Keratinocyte (primary cell): ENCODE measurements at regions not wholly inside any gene's neighbourhood (a gene's known extent, or its start where the extent isn't known, plus 50 kb on each side); places are given as distances from the start of the nearest gene placed in this dataset.

Source experiments
- DNase-seq: peaks from one replicate; pipeline ENCODE4 v3.0.0-alpha.2; 2011; ENCODE audit warnings: low read depth, missing footprints, low spot score
- FAIRE-seq: peaks from 2 replicates; lab custom pipeline; 2011; peaks lifted over from hg19 to GRCh38; lab: Jason Lieb, UNC
- H2AFZ ChIP-seq: 2 replicates; pipeline ENCODE4 v1.6.0; 2012; ENCODE audit warnings: low read length, control low read depth, inconsistent platforms; ENCODE audit not compliant: control insufficient read depth
- H3K27ac ChIP-seq: 2 replicates; pipeline ENCODE4 v1.5.1; 2011; ENCODE audit warnings: low read length; ENCODE audit not compliant: control insufficient read depth, insufficient read depth
- H3K27me3 ChIP-seq: 3 replicates; pipeline ENCODE4 v1.6.0; 2011; ENCODE audit warnings: low read length; ENCODE audit not compliant: control insufficient read depth, insufficient read depth; ENCODE audit errors: extremely low read depth
- H3K36me3 ChIP-seq, 2 experiments: 2 replicates in 1 of 2; 3 replicates in 1 of 2; pipeline ENCODE4 v1.5.1; 2011; ENCODE audit warnings: low read length in 2 of 2, mild to moderate bottlenecking in 1 of 2; ENCODE audit not compliant: control insufficient read depth in 2 of 2, insufficient read depth in 2 of 2; ENCODE audit errors: extremely low read depth in 1 of 2
- H3K4me1 ChIP-seq: 3 replicates; pipeline ENCODE4 v1.5.1; 2011; ENCODE audit warnings: low read length; ENCODE audit not compliant: control insufficient read depth, insufficient read depth; ENCODE audit errors: extremely low read depth
- H3K4me2 ChIP-seq: 3 replicates; pipeline ENCODE4 v1.6.0; 2011; ENCODE audit warnings: low read depth, low read length; ENCODE audit not compliant: control insufficient read depth, insufficient read depth; ENCODE audit errors: extremely low read depth
- H3K4me3 ChIP-seq, 3 experiments: fragments of 200-600 bp in 1 of 3; sonication (generic) in 1 of 3; 2 replicates in 2 of 3; 3 replicates in 1 of 3; pipeline ENCODE4 v1.5.1; 2011 to 2016; ENCODE audit warnings: low read length in 3 of 3, mild to moderate bottlenecking in 3 of 3, control low read depth in 2 of 3, inconsistent platforms in 1 of 3, low read depth in 1 of 3, mixed read lengths in 1 of 3, mixed run types in 1 of 3, moderate library complexity in 1 of 3; ENCODE audit not compliant: control insufficient read depth in 2 of 3, insufficient read depth in 2 of 3; ENCODE audit errors: extremely low read depth in 1 of 3
- H3K79me2 ChIP-seq: 2 replicates; pipeline ENCODE4 v1.6.0; 2012; ENCODE audit warnings: low read length; ENCODE audit not compliant: control insufficient read depth, insufficient read depth
- H3K9ac ChIP-seq: 3 replicates; pipeline ENCODE4 v1.6.0; 2011; ENCODE audit warnings: low read length; ENCODE audit not compliant: control insufficient read depth, insufficient read depth; ENCODE audit errors: extremely low read depth
- H3K9me1 ChIP-seq: 3 replicates; pipeline ENCODE4 v1.6.0; 2011; ENCODE audit warnings: low read length; ENCODE audit not compliant: control insufficient read depth, insufficient read depth; ENCODE audit errors: extremely low read depth
- H3K9me3 ChIP-seq: 2 replicates; pipeline ENCODE4 v1.5.1; 2012; ENCODE audit warnings: low read depth, low read length; ENCODE audit not compliant: control insufficient read depth
- H4K20me1 ChIP-seq: 3 replicates; pipeline ENCODE4 v1.6.0; 2011; ENCODE audit warnings: low read length; ENCODE audit not compliant: control insufficient read depth, insufficient read depth; ENCODE audit errors: extremely low read depth
- CTCF ChIP-seq, 3 experiments: IDR thresholded peaks in 1 of 3; conservative IDR thresholded peaks in 1 of 3; optimal IDR thresholded peaks in 1 of 3; 2 replicates in 2 of 3; 3 replicates in 1 of 3; pipeline versions ENCODE3 to v1.5.1; 2011; ENCODE audit warnings: low read length in 3 of 3, mild to moderate bottlenecking in 3 of 3, moderate library complexity in 2 of 3, control low read depth in 1 of 3, inconsistent platforms in 1 of 3; ENCODE audit not compliant: insufficient read depth in 2 of 3; ENCODE audit errors: extremely low read depth in 1 of 3
- EZH2 ChIP-seq: IDR thresholded peaks from one replicate; pipeline ENCODE4 v1.6.1; 2012; ENCODE audit warnings: inconsistent platforms, mild to moderate bottlenecking, low read length, moderate library complexity
- dilution Hi-C: fragments of 300-500 bp; cut with MboI; formaldehyde crosslinking; loops from one replicate; pipeline ENCODE4 v1.7.0; 2020; ENCODE audit warnings: low sequenced_read_pairs; ENCODE audit not compliant: extremely low pct_ligation_motif_present

GRCh38 chr13:57918913-57919312 lies 287.4 kb downstream of the PCDH17 start:
- H3K9me3 ChIP-seq = peaks cover 3% of the 10 kb centered on the region
- no peak overlapping the region for H2AFZ ChIP-seq
- H3K4me2 ChIP-seq = no peak overlapping the region
- TF ChIP-seq EZH2 (no peak), CTCF (optimal IDR thresholded peaks at IDR 0.05 in 1 of 3, IDR thresholded peaks at IDR 0.05 in 1 of 3, conservative IDR thresholded peaks at IDR 0.05 in 1 of 3; ENCODE audit: extremely low read depth in 1 of 3, insufficient read depth in 2 of 3, low read length in 3 of 3) (no peak)
- no peaks in the 10 kb centered on the region for H3K27me3 ChIP-seq
- no peak for FAIRE-seq
- no peak overlapping the region for H3K9ac ChIP-seq
- no peaks in the 10 kb centered on the region for H3K9me1 ChIP-seq
- H4K20me1 ChIP-seq = no peaks in the 10 kb centered on the region
- no peak overlapping the region for H3K27ac ChIP-seq
- H3K36me3 ChIP-seq = no peaks in the 10 kb centered on the region
- H3K4me3 ChIP-seq = no peak overlapping the region
- no peak for DNase-seq
- dilution Hi-C loops = no loop called here
- H3K79me2 ChIP-seq = no peaks in the 10 kb centered on the region
- H3K4me1 ChIP-seq = no peaks in the 10 kb centered on the region

- Histone ChIP-seq H3K4me2 (no peak overlapping the region), H3K79me2 (no peaks in the 10 kb centered on the region), H3K4me1 (no peaks in the 10 kb centered on the region), H3K36me3 (no peaks in the 10 kb centered on the region), H3K4me3 (no peak overlapping the region), H3K27ac (no peak overlapping the region), H3K9me3 (peaks cover 3% of the 10 kb centered on the region), H3K9me1 (no peaks in the 10 kb centered on the region), H2AFZ (no peak overlapping the region), H3K27me3 (no peaks in the 10 kb centered on the region), H3K9ac (no peak overlapping the region), H4K20me1 (no peaks in the 10 kb centered on the region)
- dilution Hi-C loops = no loop called here
- no peak for DNase-seq
- TF ChIP-seq CTCF (optimal IDR thresholded peaks at IDR 0.05 in 1 of 3, IDR thresholded peaks at IDR 0.05 in 1 of 3, conservative IDR thresholded peaks at IDR 0.05 in 1 of 3; ENCODE audit: extremely low read depth in 1 of 3, insufficient read depth in 2 of 3, low read length in 3 of 3) (no peak), EZH2 (no peak)
- FAIRE-seq = no peak
Measured at GRCh38 chr13:57925250-57925649, 293.7 kb downstream of the PCDH17 start.
